A549 (cell line): ENCODE measurements at regions not wholly inside any gene's neighbourhood (a gene's known extent, or its start where the extent isn't known, plus 50 kb on each side); places are given as distances from the start of the nearest gene placed in this dataset.
"Not testable (repeated sequence)": the region's sequence is repeated elsewhere in the genome, so short reads cannot be mapped to it uniquely, and the experiment has no call there.

Experiments
- ATAC-seq, 2 experiments: fragments of 200-7000 bp in 1 of 2; fragments of >200 bp in 1 of 2; cut with Nextera tagmentation in 1 of 2; cut with Tn5 transposase in 1 of 2; 3 replicates each; pipeline versions ENCODE4 v1.8.0 to v1.9.1; 2018 to 2020; ENCODE audit warnings: mild to moderate bottlenecking in 1 of 2, moderate library complexity in 1 of 2
- CTCF ChIA-PET: fragments of 300-600 bp; sonication (Branson Sonifier 250); formaldehyde crosslinking; extraction: SDS; loops from one replicate; lab custom pipeline; 2021; ENCODE audit warnings: antibody characterized with exemption, inconsistent platforms; lab: Yijun Ruan, JAX
- POLR2A ChIA-PET: fragments of 350-600 bp; formaldehyde crosslinking; extraction: SDS; loops from one replicate; lab custom pipeline; 2021; ENCODE audit warnings: antibody characterized with exemption, inconsistent platforms; lab: Yijun Ruan, JAX
- DNase-seq, 2 experiments: peaks; one replicate each; pipeline versions ENCODE4 v3.0.0 to v3.0.0-alpha.2; 2011 to 2016; ENCODE audit warnings: low read depth in 1 of 2, low spot score in 1 of 2
- FAIRE-seq: peaks from 2 replicates; lab custom pipeline; 2011; peaks lifted over from hg19 to GRCh38; lab: Jason Lieb, UNC
- H3K27ac ChIP-seq, 2 experiments: fragments of >200 bp; sonication (Bioruptor Twin); formaldehyde crosslinking; 3 replicates each; pipeline ENCODE4 v1.5.1; 2016 to 2017
- H3K4me1 ChIP-seq: fragments of >200 bp; sonication (Bioruptor Twin); formaldehyde crosslinking; 3 replicates; pipeline ENCODE4 v1.6.1; 2016
- H3K4me2 ChIP-seq: fragments of >200 bp; sonication (Bioruptor Twin); formaldehyde crosslinking; 3 replicates; pipeline ENCODE4 v1.6.1; 2016
- H3K4me3 ChIP-seq: fragments of >200 bp; sonication (Bioruptor Twin); formaldehyde crosslinking; 3 replicates; pipeline ENCODE4 v1.5.1; 2016
- H3K9me3 ChIP-seq: fragments of >200 bp; sonication (Bioruptor Twin); formaldehyde crosslinking; 3 replicates; pipeline ENCODE4 v1.6.1; 2016
- WGBS: methylation state at CpG from one replicate; pipeline ENCODE4 v1.1.6; 2017; ENCODE audit errors: missing lambda C conversion rate; 5-methylcytosine and 5-hydroxymethylcytosine counted together

GRCh38 chr2:111266556-111266955, 145.8 kb downstream of the BCL2L11 start:
- DNase-seq, ATAC-seq, H3K4me1 ChIP-seq, CTCF ChIA-PET, FAIRE-seq, H3K4me3 ChIP-seq, POLR2A ChIA-PET, H3K4me2 ChIP-seq, H3K9me3 ChIP-seq, H3K27ac ChIP-seq: not testable (repeated sequence)
- WGBS, result 97% methylated on average over 6 of the region's 6 CpGs

GRCh38 chr2:111267038-111267437, 146.3 kb downstream of the BCL2L11 start:
- CTCF ChIA-PET, DNase-seq, ATAC-seq: not testable (repeated sequence)

GRCh38 chr2:111269761-111270323, 149.1 kb downstream of the BCL2L11 start:
- H3K27ac ChIP-seq, H3K4me3 ChIP-seq, POLR2A ChIA-PET, FAIRE-seq, H3K9me3 ChIP-seq, H3K4me1 ChIP-seq, ATAC-seq, DNase-seq, H3K4me2 ChIP-seq, CTCF ChIA-PET: not testable (repeated sequence)
- WGBS, result no CpG with 5 or more reads among the region's 4 CpGs

More at GRCh38 chr2:111267038-111267437, 146.3 kb downstream of the BCL2L11 start:
- POLR2A ChIA-PET, FAIRE-seq, H3K4me3 ChIP-seq, H3K4me1 ChIP-seq, H3K9me3 ChIP-seq, H3K4me2 ChIP-seq, H3K27ac ChIP-seq: not testable (repeated sequence)
- WGBS, result 94% methylated on average over 5 of the region's 14 CpGs

GRCh38 chr2:111270569-111270968, 149.9 kb downstream of the BCL2L11 start:
- POLR2A ChIA-PET, ATAC-seq, H3K4me3 ChIP-seq, H3K4me1 ChIP-seq, CTCF ChIA-PET, H3K4me2 ChIP-seq, H3K9me3 ChIP-seq, FAIRE-seq, DNase-seq, H3K27ac ChIP-seq: not testable (repeated sequence)
- 88% methylated on average over 1 of the region's 3 CpGs for WGBS

GRCh38 chr2:111271647-111272304, 151.1 kb downstream of the BCL2L11 start:
- H3K4me2 ChIP-seq, FAIRE-seq, H3K27ac ChIP-seq, H3K4me3 ChIP-seq, POLR2A ChIA-PET, H3K9me3 ChIP-seq, DNase-seq, CTCF ChIA-PET, H3K4me1 ChIP-seq: not testable (repeated sequence)
- WGBS, result no CpG with 5 or more reads among the region's 8 CpGs
- peak in 1 of 2 experiments; percentile 49; a peak in 1 of 6 replicates for ATAC-seq

- CTCF ChIA-PET, H3K4me2 ChIP-seq, FAIRE-seq, DNase-seq, POLR2A ChIA-PET, ATAC-seq, H3K4me3 ChIP-seq, H3K27ac ChIP-seq, H3K4me1 ChIP-seq, H3K9me3 ChIP-seq: not testable (repeated sequence)
- 85% methylated on average over 3 of the region's 7 CpGs for WGBS
These were observed 152.3 kb downstream of the BCL2L11 start for GRCh38 chr2:111273007-111273406.

- H3K4me2 ChIP-seq, ATAC-seq, DNase-seq, H3K27ac ChIP-seq, H3K4me3 ChIP-seq, CTCF ChIA-PET, H3K4me1 ChIP-seq, H3K9me3 ChIP-seq, POLR2A ChIA-PET, FAIRE-seq: not testable (repeated sequence)
- WGBS, result 89% methylated on average over 14 of the region's 15 CpGs
These were observed 154.5 kb downstream of the BCL2L11 start for GRCh38 chr2:111275047-111275853.

- H3K4me3 ChIP-seq, H3K9me3 ChIP-seq, FAIRE-seq, DNase-seq, CTCF ChIA-PET, POLR2A ChIA-PET, H3K27ac ChIP-seq, H3K4me2 ChIP-seq, ATAC-seq, H3K4me1 ChIP-seq: not testable (repeated sequence)
- WGBS, result 95% methylated on average over 2 of the region's 3 CpGs
These were observed 155.1 kb downstream of the BCL2L11 start for GRCh38 chr2:111275854-111276171.

GRCh38 chr2:111278133-111278532, 157.4 kb downstream of the BCL2L11 start:
- ATAC-seq, CTCF ChIA-PET, FAIRE-seq, H3K4me1 ChIP-seq, H3K4me3 ChIP-seq, H3K9me3 ChIP-seq, H3K4me2 ChIP-seq, POLR2A ChIA-PET, DNase-seq, H3K27ac ChIP-seq: not testable (repeated sequence)
- 90% methylated on average over 2 of the region's 3 CpGs for WGBS

GRCh38 chr2:111280709-111281286, 160.1 kb downstream of the BCL2L11 start:
- peak overlapping the region in 1 of 2 experiments; percentile 58; a peak in 2 of 6 replicates for H3K27ac ChIP-seq
- DNase-seq, H3K4me2 ChIP-seq, H3K4me1 ChIP-seq, POLR2A ChIA-PET, H3K4me3 ChIP-seq, H3K9me3 ChIP-seq, FAIRE-seq, CTCF ChIA-PET: not testable (repeated sequence)
- WGBS, result 83% methylated on average over 2 of the region's 6 CpGs
- peak; percentile 57 to 58; a peak in 4 of 6 replicates for ATAC-seq

- H3K4me1 ChIP-seq, H3K4me3 ChIP-seq, H3K9me3 ChIP-seq, FAIRE-seq, H3K27ac ChIP-seq, H3K4me2 ChIP-seq, CTCF ChIA-PET, ATAC-seq, POLR2A ChIA-PET, DNase-seq: not testable (repeated sequence)
- WGBS, result no CpG with 5 or more reads among the region's 5 CpGs
These were observed 161.4 kb downstream of the BCL2L11 start for GRCh38 chr2:111282162-111282561.
